CD4-positive, alpha-beta T cell treated with Interleukin-15 for 4 hours (primary cell): ENCODE measurements at regions not wholly inside any gene's neighbourhood (a gene's known extent, or its start where the extent isn't known, plus 50 kb on each side); places are given as distances from the start of the nearest gene placed in this dataset.

Experiments used
- DNase-seq: peaks from one replicate; pipeline ENCODE4 v3.0.0-alpha.2; 2020; ENCODE audit warnings: low spot score

GRCh38 chr21:35219719-35220118 lies 170.6 kb upstream of the RUNX1 start:
- DNase-seq = no peak

GRCh38 chr21:35219291-35219690 lies 170.2 kb upstream of the RUNX1 start:
- no peak for DNase-seq

GRCh38 chr21:35217504-35218060 lies 168.5 kb upstream of the RUNX1 start:
- no peak for DNase-seq

DNA sequence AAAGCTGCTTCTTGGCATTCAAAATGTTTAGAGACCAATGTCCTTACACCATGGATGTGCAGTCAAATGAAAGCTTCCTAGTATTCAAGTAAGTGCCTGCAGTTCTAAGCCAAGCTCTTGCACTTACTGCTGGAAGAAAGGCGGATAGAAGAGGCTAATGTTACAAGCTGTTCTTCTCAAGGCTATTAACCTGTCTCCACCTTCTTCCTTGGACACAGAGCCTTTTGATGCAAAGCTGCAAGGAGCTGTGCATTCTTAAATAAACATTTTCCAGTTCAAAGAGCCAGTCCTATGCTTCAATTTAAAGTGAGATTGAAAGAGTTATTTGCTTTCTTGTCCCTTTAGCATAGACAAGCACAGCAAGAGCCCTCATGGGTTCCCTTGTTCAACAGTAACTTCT lies 167.9 kb upstream of the RUNX1 start:
- DNase-seq = no peak

GRCh38 chr21:35215870-35216269 lies 166.8 kb upstream of the RUNX1 start:
- DNase-seq = no peak

GRCh38 chr21:35212393-35213127 lies 163.5 kb upstream of the RUNX1 start:
- DNase-seq = no peak

DNA sequence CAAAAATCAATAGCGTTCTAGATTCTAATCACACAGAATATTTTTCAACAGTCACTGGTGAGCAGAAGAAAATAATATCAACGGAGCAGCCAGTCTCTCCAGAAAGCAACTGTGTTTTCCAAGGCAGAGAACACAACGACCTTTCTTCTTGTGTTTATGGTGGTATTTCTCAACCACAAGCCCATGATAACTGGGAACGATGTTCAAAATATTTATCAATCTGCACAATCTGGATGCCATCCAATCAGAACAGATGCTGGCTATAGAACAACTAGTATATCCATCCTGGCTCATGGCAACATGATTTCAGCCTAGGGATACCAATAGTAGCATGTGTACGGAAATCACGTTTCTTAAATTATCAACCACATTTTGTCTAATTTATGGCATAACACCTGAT lies 162.7 kb upstream of the RUNX1 start:
- no peak for DNase-seq

DNA sequence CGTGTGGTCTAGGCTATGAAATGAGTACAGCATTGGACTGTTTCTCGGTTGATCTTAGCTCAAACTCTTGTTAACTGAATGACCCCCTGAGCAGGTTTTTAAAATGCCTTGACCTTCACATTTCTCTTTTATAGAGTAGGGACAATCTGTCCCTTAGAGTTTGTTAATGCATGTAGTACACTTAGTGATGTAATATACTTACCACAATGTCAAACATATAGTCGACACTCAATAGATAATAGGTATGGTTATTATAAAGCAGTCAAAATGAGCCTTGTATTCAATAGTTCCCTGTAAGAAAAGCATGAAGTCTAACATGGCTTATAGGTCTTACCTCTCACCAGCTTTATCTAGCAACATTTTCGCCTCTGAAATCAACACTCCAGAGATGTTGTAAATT lies 161.0 kb upstream of the RUNX1 start:
- no peak for DNase-seq

DNA sequence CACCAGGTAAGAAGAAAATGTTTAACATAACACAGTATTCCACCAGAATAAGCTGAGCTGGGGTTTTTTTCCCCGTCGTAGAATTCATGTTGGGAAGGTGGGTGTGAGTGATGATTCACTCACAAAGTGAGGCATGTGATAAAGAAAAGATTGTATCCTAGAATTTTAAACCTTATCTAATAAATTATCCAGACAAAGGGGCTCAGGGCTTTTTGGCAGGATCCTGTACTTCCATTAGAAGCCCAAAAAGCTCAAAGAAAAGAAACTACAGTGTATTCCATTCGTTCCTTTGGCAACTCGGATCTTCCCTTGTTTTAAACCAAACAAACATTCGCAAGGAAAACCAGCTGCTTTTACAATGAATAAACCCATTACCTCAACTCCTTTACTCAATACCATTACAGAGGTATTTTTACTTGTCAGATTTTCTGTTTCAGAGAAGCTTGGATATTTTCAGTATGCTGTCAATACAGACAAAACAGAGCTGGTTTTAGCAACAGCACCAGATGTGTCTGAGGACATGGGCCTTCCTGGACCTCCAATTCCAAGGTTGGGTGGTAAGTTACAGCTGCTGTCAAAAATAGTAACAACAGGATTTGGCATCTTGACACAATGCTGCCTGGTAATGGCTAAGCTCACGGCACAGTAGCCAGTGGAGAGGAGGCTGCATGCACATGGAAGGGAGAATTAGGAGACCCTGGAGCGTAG lies 159.9 kb upstream of the RUNX1 start:
- DNase-seq = no peak

DNA sequence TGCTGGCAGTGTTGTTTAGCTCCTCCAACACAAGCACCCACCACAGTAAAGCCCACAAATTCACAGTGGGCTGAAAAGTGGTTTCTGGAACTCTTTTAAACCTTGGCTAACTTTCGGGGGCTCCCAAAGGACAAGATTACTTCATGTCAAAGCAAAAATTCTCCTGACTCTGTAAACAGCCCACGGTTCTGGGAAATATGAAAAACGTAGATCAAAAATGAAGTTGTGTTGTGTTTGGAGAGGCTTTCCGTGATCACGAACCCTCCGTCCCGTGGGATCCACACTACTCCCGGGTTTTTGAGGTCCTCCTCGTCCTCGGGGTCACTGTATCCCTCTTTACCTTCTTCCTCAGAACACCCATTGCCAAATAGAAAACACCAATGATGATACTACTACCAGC lies 159.0 kb upstream of the RUNX1 start:
- DNase-seq = no peak

DNA sequence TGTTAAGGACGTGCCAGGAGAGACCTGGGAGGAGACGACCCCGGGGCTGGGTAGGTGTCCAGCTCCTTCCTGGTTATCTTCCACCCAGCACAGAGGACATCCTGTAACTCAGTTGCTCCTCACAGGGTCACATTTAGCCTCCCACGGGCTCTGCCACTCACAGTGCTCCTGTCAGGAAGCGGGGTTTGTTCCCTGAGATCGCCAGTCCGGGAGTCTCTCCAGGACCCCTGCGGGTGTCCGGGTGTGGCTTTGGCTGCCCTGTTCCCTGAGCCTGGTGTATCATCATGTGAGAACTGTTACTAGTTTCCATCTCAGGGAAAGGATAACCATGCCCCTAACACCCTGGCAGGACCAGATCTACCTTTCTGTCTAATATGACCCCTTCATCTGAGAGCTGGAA lies 158.2 kb upstream of the RUNX1 start:
- DNase-seq = no peak

GRCh38 chr21:35206141-35207125 lies 157.3 kb upstream of the RUNX1 start:
- DNase-seq = no peak

- no peak for DNase-seq
Observed at GRCh38 chr21:35204850-35205541, 155.9 kb upstream of the RUNX1 start.

DNA sequence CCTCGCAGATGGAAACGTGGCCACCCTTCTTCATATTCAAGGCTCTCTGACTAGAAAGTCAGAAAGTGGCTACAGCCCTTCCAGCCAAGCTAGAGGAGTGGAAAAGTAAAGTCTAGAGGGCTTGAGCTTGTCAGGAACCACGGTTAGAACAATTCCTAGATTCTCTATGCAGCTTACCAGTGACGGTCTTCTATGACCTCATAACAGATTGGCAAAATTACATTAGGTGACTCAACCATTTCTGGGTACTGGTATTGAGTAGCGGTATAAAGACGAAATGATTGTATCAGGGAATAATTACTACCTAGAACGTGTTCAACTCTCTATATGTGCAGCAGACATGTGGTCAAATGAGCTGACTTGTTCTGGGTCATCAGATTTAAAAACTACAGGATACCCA lies 155.0 kb upstream of the RUNX1 start:
- no peak for DNase-seq

DNA sequence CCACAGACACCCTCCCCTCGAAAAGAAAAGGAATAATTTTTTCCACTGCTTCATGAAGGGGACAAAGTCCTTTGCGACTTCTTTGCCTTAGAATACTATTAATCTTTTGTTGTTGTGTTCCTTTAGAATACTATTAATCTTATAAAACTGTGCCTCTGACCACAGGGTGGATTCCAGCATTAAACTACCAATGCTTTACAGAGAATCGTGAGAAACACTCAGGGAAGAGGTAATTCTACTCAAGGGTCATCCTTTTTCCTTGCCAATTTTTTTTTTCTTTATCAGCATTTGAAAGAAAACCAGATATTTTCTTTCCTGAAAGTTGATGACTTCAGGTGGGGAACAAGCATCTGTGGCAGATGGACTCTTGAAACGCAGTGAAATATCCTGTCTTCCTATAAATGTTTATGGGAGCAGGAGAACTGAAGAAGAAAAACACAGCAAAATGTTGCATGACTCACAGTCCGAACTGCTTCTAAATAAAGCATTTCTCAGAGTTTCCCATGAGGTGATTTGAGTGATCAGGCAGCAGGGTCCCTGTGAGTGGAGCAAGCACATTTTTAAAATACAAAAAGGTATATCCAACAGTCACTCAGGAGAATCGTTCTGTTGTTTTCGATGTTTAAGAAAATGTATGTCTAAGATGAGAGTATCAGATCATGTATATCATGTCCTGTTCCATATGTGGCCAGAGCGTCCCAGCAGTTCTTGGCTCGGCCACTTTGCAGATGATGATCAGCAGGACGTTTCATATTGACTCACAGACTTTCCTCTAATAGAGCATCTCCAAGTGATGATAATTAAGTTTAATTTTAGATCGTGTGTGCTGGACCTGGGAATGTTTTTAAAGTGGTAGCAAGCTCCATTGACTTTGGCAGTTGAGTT lies 154.2 kb upstream of the RUNX1 start:
- no peak for DNase-seq

- no peak for DNase-seq
Observed at GRCh38 chr21:35202431-35202830, 153.3 kb upstream of the RUNX1 start.

GRCh38 chr21:35201799-35202198 lies 152.7 kb upstream of the RUNX1 start:
- no peak for DNase-seq

DNA sequence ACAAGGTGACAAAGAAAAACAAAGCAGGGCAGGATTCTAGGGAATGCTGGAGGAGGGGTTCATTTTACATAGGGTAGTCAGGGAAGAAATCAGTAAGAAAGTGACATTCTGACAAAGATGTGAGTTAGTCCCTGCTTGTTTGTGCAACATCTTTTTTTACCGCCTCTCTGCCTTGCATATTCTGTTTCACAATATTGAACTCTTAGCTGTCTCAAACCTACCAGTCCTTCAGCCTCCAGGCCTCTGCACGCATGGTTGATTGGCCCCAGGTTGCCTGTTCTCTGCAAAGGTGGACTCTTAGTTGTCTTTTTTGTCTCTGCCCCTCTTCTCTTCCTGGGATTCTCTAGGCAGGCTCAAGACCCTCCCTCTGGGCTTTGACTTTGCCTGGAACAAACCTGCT lies 152.2 kb upstream of the RUNX1 start:
- no peak for DNase-seq

GRCh38 chr21:35199733-35200015 lies 150.6 kb upstream of the RUNX1 start:
- DNase-seq = no peak

DNA sequence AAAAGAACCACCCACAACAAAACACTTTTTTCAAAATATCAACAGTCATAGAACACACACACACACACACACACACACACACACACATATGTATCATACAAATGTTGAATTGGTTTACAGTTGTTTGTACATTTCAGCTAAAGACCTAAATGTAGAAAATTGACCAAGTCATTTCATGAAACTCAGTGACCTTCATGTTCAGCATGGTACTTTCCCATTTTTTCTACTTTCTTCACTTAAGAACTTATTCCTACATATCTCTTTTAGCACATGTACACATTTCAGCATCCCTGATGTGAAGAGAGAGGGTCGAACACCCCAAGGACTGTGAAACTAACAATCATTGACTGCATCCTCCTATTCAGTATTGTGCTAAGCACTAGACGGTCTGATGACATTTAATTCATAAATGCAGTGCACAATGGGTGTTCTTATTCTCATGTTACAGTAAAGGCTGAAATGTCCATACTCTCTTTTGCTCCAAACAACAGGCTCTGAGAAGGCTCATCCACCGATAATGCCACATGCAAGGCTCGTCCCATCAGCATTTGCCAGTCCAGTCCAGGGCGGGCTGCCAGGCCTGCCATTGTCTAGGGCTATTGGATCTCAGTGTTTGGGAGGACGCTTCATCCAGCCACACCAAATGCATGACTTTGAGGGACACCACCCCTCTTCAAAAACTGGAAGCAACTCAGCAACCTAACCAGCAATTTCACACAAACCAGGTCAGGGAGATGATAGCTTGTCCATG lies 150.1 kb upstream of the RUNX1 start:
- no peak for DNase-seq
